ENCODE measurements at regions not wholly inside any gene's neighbourhood (a gene's known extent, or its start where the extent isn't known, plus 50 kb on each side); places are given as distances from the start of the nearest gene placed in this dataset.

DNA sequence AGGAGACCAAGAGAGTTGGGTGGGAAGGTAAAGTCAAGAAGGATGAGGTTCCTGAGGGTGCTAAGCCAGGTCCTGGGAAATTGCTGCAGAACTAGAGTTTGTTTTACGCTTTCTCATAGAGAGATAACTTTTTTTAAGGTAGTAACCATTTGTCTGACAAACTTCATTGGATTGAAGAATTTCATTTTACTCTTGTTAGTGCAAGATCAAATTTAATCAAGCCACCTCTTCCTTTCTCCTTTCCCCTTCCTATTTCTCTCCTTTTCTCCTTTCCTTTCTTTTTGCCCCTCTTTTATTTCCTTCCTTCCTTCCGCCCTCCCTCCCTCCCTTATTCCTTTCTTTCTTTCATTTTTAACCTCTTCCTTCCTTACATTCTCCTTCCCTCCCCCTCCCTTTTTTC, 65.4 kb downstream of the RDH14 start:
- TF ChIP-seq, protein P1, sequence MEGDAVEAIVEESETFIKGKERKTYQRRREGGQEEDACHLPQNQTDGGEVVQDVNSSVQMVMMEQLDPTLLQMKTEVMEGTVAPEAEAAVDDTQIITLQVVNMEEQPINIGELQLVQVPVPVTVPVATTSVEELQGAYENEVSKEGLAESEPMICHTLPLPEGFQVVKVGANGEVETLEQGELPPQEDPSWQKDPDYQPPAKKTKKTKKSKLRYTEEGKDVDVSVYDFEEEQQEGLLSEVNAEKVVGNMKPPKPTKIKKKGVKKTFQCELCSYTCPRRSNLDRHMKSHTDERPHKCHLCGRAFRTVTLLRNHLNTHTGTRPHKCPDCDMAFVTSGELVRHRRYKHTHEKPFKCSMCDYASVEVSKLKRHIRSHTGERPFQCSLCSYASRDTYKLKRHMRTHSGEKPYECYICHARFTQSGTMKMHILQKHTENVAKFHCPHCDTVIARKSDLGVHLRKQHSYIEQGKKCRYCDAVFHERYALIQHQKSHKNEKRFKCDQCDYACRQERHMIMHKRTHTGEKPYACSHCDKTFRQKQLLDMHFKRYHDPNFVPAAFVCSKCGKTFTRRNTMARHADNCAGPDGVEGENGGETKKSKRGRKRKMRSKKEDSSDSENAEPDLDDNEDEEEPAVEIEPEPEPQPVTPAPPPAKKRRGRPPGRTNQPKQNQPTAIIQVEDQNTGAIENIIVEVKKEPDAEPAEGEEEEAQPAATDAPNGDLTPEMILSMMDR (IDR thresholded peaks at IDR 0.05), result no peak
- no peak for TF ChIP-seq POLR2A (IDR thresholded peaks at IDR 0.05)
